ENCODE measurements at regions not wholly inside any gene's neighbourhood (a gene's known extent, or its start where the extent isn't known, plus 50 kb on each side); places are given as distances from the start of the nearest gene placed in this dataset.

DNA sequence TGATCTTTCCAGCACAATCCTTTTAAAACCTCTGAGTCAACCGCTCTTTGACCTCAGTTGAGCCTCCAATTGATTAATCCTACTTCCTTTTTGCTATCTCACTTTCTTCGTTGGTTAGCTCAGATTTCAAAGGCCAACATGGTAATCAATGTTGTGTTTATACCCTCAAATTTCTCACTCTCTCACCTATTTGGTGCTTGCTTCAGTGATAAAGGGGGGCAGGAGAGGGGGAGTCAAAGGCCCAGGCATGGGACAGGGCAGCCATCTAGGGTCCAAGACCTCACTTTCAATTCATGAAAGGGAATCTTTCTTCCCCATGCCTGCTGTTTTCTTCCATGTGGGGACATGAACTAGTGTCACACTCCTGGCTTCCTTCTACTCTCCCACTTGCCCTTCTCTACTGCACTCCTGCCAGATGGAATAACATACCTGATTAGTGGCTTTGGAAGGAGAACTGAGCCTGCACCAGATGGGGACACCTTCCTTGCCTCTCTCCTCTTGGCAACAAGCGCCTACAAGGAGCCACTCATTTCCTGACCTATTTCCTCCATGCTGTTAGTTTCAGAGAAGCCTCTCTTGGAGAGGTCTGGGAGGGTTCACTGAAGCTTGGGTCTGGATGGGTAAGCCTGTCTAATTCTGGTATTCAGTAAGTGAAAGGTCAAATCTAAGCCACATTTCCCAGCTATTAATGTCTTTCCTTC, 73.3 kb upstream of the ARHGAP29 start (continued):
- TF ChIP-seq POLR2AphosphoS5 (IDR thresholded peaks at IDR 0.05; ENCODE audit: low read depth, low read length) = peak; percentile 51
- TF ChIP-seq EZH2 (IDR thresholded peaks at IDR 0.05) = no peak
- TF ChIP-seq JUND (IDR thresholded peaks at IDR 0.05) = peak; percentile 78
- TF ChIP-seq POLR2A (IDR thresholded peaks at IDR 0.05; ENCODE audit: borderline replicate concordance, extremely low read depth, insufficient read depth, insufficient read length) = no peak
- peak; percentile 71 for TF ChIP-seq CEBPB (IDR thresholded peaks at IDR 0.05; ENCODE audit: low read depth)

DNA sequence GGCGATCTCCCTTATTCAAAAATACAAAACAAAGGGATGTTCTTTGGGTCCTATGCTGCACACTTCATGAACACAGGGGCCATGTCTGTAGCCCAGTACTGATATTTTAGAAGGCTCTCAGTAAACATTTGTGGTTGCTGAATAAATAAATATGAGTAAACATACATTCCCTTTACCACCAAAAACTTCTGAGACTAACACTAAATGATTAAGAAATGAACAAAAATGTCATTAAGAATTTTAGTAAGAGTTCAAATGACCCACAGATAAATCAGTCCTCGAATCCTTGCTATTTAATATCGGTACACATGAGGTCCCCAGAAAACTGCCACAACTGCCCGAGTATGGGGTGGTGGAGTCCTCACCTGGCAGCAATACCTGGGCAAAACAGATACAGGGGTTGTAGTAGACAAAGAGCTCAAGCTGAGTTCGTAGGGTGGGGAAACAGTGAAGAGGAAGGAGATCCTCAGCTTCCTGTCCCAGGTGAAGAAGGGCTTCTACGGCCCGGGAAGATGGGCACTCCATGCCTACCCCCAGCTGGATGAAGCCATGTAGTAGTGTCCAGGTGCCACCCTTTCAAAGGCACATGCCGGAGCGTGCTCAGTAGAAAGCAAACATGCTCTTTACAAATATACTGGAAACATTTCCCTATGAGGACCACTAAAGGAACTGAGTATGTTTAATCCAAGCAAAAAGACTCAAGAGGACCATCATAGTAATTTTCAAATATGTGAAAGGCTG, 72.6 kb upstream of the ARHGAP29 start:
- DNase-seq (ENCODE audit: low read depth, low spot score) (no peak), ATAC-seq (peak; percentile 68)
- intact Hi-C loops (cut with micrococcal nuclease) = no loop called here
- peak overlapping the region; percentile 59 for H3K4me2 ChIP-seq (ENCODE audit: low read length)
- H3K4me3 ChIP-seq (replicated peaks in 1 of 2; ENCODE audit: low read depth in 1 of 2, low read length in 2 of 2) = peak overlapping the region in 1 of 2 experiments; percentile 8; a peak in 1 of 4 replicates
- no peaks in the 10 kb centered on the region for H3K9me2 ChIP-seq (ENCODE audit: insufficient read depth)
- no peaks in the 10 kb centered on the region for H3K36me3 ChIP-seq (ENCODE audit: control insufficient read depth in 1 of 2, insufficient read depth in 2 of 2, low read length in 2 of 2)
- peak overlapping the region; percentile 42 for H3K9ac ChIP-seq (ENCODE audit: low read length)
- H4K20me1 ChIP-seq (ENCODE audit: insufficient read depth) = no peaks in the 10 kb centered on the region
- ChIA-PET CTCF (no interaction called here), POLR2A (interaction anchor here (0.7 to 1.9 kb wide), 6 partner anchors 10 to 1422 kb away, joined by 4 to 20 read pairs (median 5); partner anchors contain the start of gene ARHGAP29), RAD21 (ENCODE audit: low non-redundant PET in 1 of 2, low total read pairs in 2 of 2, uncharacterized antibody in 2 of 2, unreplicated experiment in 2 of 2) (interaction anchor here (0.7 to 1.3 kb wide), 3 partner anchors 16 to 238 kb away, joined by 4 to 8 read pairs (median 4); no protein-coding TSS in a partner anchor)
- H3K4me1 ChIP-seq (ENCODE audit: control insufficient read depth in 1 of 2, insufficient read depth in 2 of 2, low read length in 2 of 2) = peaks cover 58 to 88% of the 10 kb centered on the region in 2 experiments
- H2AFZ ChIP-seq (ENCODE audit: low read depth, low read length, poor library complexity, severe bottlenecking) = no peak overlapping the region
- H3K27me3 ChIP-seq (ENCODE audit: insufficient read depth, low read length) = no peaks in the 10 kb centered on the region
- H3K27ac ChIP-seq (ENCODE audit: low read depth, low read length) = peak overlapping the region; percentile 87
- TF ChIP-seq SRF (IDR thresholded peaks at IDR 0.05; ENCODE audit: low read depth) (0 out of 2 replicates have a peak, but pooled peaks have one; percentile 45), CBX3 (IDR thresholded peaks at IDR 0.05; ENCODE audit: low read depth) (no peak; the same call in 1 of the 2 replicates)
- TF ChIP-seq, protein P1, sequence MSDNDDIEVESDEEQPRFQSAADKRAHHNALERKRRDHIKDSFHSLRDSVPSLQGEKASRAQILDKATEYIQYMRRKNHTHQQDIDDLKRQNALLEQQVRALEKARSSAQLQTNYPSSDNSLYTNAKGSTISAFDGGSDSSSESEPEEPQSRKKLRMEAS (IDR thresholded peaks at IDR 0.05) = peak; percentile 81
- H3K79me2 ChIP-seq (ENCODE audit: insufficient read depth, low read length) = no peaks in the 10 kb centered on the region
- H3K9me3 ChIP-seq (ENCODE audit: control insufficient read depth in 1 of 2, insufficient read depth in 1 of 2, low read depth in 1 of 2, low read length in 2 of 2) = no peaks in the 10 kb centered on the region
- BruUV-seq (replicated peaks) = TSS peak; percentile 87

Data from HCT116 (cell line).